Astrocyte (in vitro differentiated cells and primary cell): ENCODE measurements at regions not wholly inside any gene's neighbourhood (a gene's known extent, or its start where the extent isn't known, plus 50 kb on each side); places are given as distances from the start of the nearest gene placed in this dataset.

Experiments used
- DNase-seq: peaks from one replicate; pipeline ENCODE4 v3.0.0-alpha.2; 2010; ENCODE audit warnings: low read depth
- FAIRE-seq: peaks from 2 replicates; lab custom pipeline; 2011; peaks lifted over from hg19 to GRCh38; lab: Jason Lieb, UNC
- H2AFZ ChIP-seq: 2 replicates; pipeline ENCODE4 v1.6.0; 2012; ENCODE audit warnings: low read depth, low read length, inconsistent platforms
- H3K27ac ChIP-seq: 2 replicates; pipeline ENCODE4 v1.5.1; 2011; ENCODE audit warnings: low read depth, low read length, inconsistent platforms
- H3K27me3 ChIP-seq: 2 replicates; pipeline ENCODE4 v1.6.0; 2011; ENCODE audit warnings: low read length, inconsistent platforms; ENCODE audit not compliant: insufficient read depth
- H3K36me3 ChIP-seq: 2 replicates; pipeline ENCODE4 v1.5.1; 2011; ENCODE audit warnings: low read length, inconsistent platforms; ENCODE audit not compliant: insufficient read depth
- H3K4me1 ChIP-seq: 2 replicates; pipeline ENCODE4 v1.5.1; 2011; ENCODE audit warnings: low read length, inconsistent platforms; ENCODE audit not compliant: insufficient read depth
- H3K4me2 ChIP-seq: 2 replicates; pipeline ENCODE4 v1.6.0; 2012; ENCODE audit warnings: low read length, inconsistent platforms
- H3K4me3 ChIP-seq: 2 replicates; pipeline ENCODE4 v1.5.1; 2011; ENCODE audit warnings: low read depth, mild to moderate bottlenecking, low read length, inconsistent platforms; ENCODE audit not compliant: insufficient read depth
- H3K79me2 ChIP-seq: 2 replicates; pipeline ENCODE4 v1.6.0; 2012; ENCODE audit warnings: mild to moderate bottlenecking, low read length, inconsistent platforms; ENCODE audit not compliant: insufficient read depth
- H3K9ac ChIP-seq: 2 replicates; pipeline ENCODE4 v1.6.0; 2012; ENCODE audit warnings: mild to moderate bottlenecking, low read length, inconsistent platforms
- H3K9me3 ChIP-seq: 2 replicates; pipeline ENCODE4 v1.5.1; 2012; ENCODE audit warnings: low read depth, mild to moderate bottlenecking, low read length, inconsistent platforms; ENCODE audit not compliant: insufficient read depth
- H4K20me1 ChIP-seq: 2 replicates; pipeline ENCODE4 v1.6.0; 2012; ENCODE audit warnings: low read length, inconsistent platforms; ENCODE audit not compliant: insufficient read depth
- H3K27ac Mint-ChIP-seq: one replicate; pipeline ENCODE4 v1.8.0; 2021; ENCODE audit warnings: mild to moderate bottlenecking, mixed read lengths; ENCODE audit not compliant: unreplicated experiment
- H3K27me3 Mint-ChIP-seq: one replicate; pipeline ENCODE4 v1.8.0; 2021; ENCODE audit warnings: low read depth, mixed read lengths; ENCODE audit not compliant: unreplicated experiment
- H3K36me3 Mint-ChIP-seq: one replicate; pipeline ENCODE4 v1.8.0; 2021; ENCODE audit warnings: low read depth, mixed read lengths; ENCODE audit not compliant: unreplicated experiment
- H3K4me1 Mint-ChIP-seq: one replicate; pipeline ENCODE4 v1.8.0; 2021; ENCODE audit warnings: low read depth, mixed read lengths; ENCODE audit not compliant: unreplicated experiment
- H3K4me3 Mint-ChIP-seq: one replicate; pipeline ENCODE4 v1.8.0; 2021; ENCODE audit warnings: mild to moderate bottlenecking, moderate library complexity, mixed read lengths; ENCODE audit not compliant: unreplicated experiment
- H3K9me3 Mint-ChIP-seq: one replicate; pipeline ENCODE4 v1.8.0; 2021; ENCODE audit warnings: mild to moderate bottlenecking, mixed read lengths; ENCODE audit not compliant: unreplicated experiment
- EZH2 ChIP-seq: IDR thresholded peaks from 2 replicates; pipeline ENCODE4 v1.6.1; 2012; ENCODE audit warnings: mild to moderate bottlenecking, low read length, inconsistent platforms; ENCODE audit not compliant: insufficient read depth
- TF ChIP-seq, protein P1 (sequence below): IDR thresholded peaks from 2 replicates; pipeline ENCODE4 v1.5.1; 2011; ENCODE audit warnings: low read depth, mild to moderate bottlenecking, inconsistent platforms, low read length, moderate library complexity; ENCODE audit not compliant: insufficient read depth

- no peak for FAIRE-seq
- Histone ChIP-seq H3K4me1 (no peaks in the 10 kb centered on the region), H3K27ac (no peak overlapping the region), H3K27me3 (no peaks in the 10 kb centered on the region), H2AFZ (no peak overlapping the region), H3K79me2 (no peaks in the 10 kb centered on the region), H3K9ac (no peak overlapping the region), H3K4me2 (no peak overlapping the region), H3K9me3 (no peaks in the 10 kb centered on the region), H3K4me3 (no peak overlapping the region), H3K36me3 (no peaks in the 10 kb centered on the region), H4K20me1 (no peaks in the 10 kb centered on the region)
- no peak overlapping the region for H3K27ac Mint-ChIP-seq
- no peaks in the 10 kb centered on the region for H3K36me3 Mint-ChIP-seq
- no peak overlapping the region for H3K4me3 Mint-ChIP-seq
- peaks cover 7% of the 10 kb centered on the region for H3K27me3 Mint-ChIP-seq
- no peak for TF ChIP-seq EZH2
- TF ChIP-seq, protein P1, sequence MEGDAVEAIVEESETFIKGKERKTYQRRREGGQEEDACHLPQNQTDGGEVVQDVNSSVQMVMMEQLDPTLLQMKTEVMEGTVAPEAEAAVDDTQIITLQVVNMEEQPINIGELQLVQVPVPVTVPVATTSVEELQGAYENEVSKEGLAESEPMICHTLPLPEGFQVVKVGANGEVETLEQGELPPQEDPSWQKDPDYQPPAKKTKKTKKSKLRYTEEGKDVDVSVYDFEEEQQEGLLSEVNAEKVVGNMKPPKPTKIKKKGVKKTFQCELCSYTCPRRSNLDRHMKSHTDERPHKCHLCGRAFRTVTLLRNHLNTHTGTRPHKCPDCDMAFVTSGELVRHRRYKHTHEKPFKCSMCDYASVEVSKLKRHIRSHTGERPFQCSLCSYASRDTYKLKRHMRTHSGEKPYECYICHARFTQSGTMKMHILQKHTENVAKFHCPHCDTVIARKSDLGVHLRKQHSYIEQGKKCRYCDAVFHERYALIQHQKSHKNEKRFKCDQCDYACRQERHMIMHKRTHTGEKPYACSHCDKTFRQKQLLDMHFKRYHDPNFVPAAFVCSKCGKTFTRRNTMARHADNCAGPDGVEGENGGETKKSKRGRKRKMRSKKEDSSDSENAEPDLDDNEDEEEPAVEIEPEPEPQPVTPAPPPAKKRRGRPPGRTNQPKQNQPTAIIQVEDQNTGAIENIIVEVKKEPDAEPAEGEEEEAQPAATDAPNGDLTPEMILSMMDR: no peak
- no peak for DNase-seq
- no peaks in the 10 kb centered on the region for H3K9me3 Mint-ChIP-seq
- H3K4me1 Mint-ChIP-seq: no peaks in the 10 kb centered on the region
Observed at GRCh38 chr7:106170651-106171050, 58.5 kb upstream of the SYPL1 start.

DNA sequence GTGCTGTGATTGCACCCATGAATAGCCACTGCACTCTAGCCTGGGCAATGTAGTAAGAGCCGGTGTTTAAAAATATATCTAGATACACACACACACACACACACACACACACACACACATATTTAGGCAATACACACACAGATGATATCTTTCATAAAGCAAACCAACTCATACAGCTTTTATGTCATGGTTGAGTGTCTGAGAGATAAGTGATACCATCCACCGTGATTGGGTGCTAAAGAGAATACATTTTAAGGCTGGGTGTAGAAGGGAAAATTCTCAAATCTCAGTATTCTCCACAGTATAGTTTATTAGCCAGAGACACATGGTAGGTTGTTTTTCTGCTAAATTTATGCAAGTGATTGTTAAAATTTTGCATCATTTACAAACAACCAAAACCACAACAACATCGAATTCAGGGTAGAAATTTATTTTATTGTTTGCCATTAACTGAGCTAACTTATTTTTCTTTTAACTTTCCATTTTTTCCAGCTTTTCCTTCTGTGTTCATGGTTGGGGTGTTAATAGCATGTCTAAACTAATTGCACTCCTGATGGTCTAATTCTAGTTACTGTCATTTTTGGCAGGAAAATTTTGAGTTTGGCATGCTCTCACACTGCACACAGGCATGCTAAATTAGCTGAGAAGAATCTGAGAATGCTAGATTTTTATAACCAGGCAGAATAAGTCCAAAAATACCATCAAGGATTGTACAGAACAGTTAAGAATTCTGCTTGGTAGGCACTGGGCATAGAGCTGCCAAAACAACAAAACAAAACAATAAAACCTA, 57.9 kb upstream of the SYPL1 start:
- Mint-ChIP-seq H3K4me1 (no peaks in the 10 kb centered on the region), H3K4me3 (no peak overlapping the region), H3K36me3 (no peaks in the 10 kb centered on the region), H3K27ac (no peak overlapping the region), H3K9me3 (no peaks in the 10 kb centered on the region), H3K27me3 (peaks cover 7% of the 10 kb centered on the region)
- no peaks in the 10 kb centered on the region for H3K4me1 ChIP-seq
- FAIRE-seq: no peak
- no peak overlapping the region for H2AFZ ChIP-seq
- TF ChIP-seq, protein P1: no peak
- TF ChIP-seq EZH2: no peak
- H3K79me2 ChIP-seq: no peaks in the 10 kb centered on the region
- H4K20me1 ChIP-seq: no peaks in the 10 kb centered on the region
- no peak overlapping the region for H3K9ac ChIP-seq
- no peak overlapping the region for H3K4me3 ChIP-seq
- no peak overlapping the region for H3K4me2 ChIP-seq
- no peaks in the 10 kb centered on the region for H3K9me3 ChIP-seq
- H3K27me3 ChIP-seq: no peaks in the 10 kb centered on the region
- no peak overlapping the region for H3K27ac ChIP-seq
- DNase-seq: no peak
- no peaks in the 10 kb centered on the region for H3K36me3 ChIP-seq
